HepG2 (cell line): ENCODE measurements at regions not wholly inside any gene's neighbourhood (a gene's known extent, or its start where the extent isn't known, plus 50 kb on each side); places are given as distances from the start of the nearest gene placed in this dataset.

ENCODE experiments used
- AGO2 ChIP-seq: fragments of 200-400 bp; formaldehyde crosslinking; optimal IDR thresholded peaks from 2 replicates; pipeline ENCODE3; 2017; ENCODE audit warnings: mild to moderate bottlenecking, low read depth, low read length, moderate library complexity
- BORCS8-MEF2B ChIP-seq: sonication (generic); formaldehyde crosslinking; IDR thresholded peaks from 2 replicates; pipeline ENCODE4 v1.8.0; 2022; ENCODE audit warnings: mild to moderate bottlenecking, missing genetic modification reagents
- DR1 ChIP-seq: sonication (generic); formaldehyde crosslinking; IDR thresholded peaks from 2 replicates; pipeline ENCODE4 v1.8.0; 2021; ENCODE audit warnings: mild to moderate bottlenecking, missing genetic modification reagents, inconsistent platforms
- ELF1 ChIP-seq: sonication (generic); formaldehyde crosslinking; IDR thresholded peaks from 2 replicates; pipeline ENCODE4 v1.4.0; 2020; ENCODE audit warnings: missing genetic modification reagents
- GTF3A ChIP-seq: sonication (generic); formaldehyde crosslinking; conservative IDR thresholded peaks from 2 replicates; pipeline ENCODE4 v1.4.0; 2020; ENCODE audit warnings: mild to moderate bottlenecking, missing genetic modification reagents
- MXI1 ChIP-seq: IDR thresholded peaks from 3 replicates; pipeline ENCODE4 v1.6.1; 2012; ENCODE audit warnings: low read depth, low read length, inconsistent platforms, borderline replicate concordance
- SIN3B ChIP-seq: fragments of 150-350 bp; IDR thresholded peaks from 2 replicates; pipeline ENCODE4 v1.6.1; 2014; ENCODE audit warnings: low read length
- TBX2 ChIP-seq: sonication (generic); formaldehyde crosslinking; IDR thresholded peaks from 2 replicates; pipeline ENCODE4 v1.5.0; 2020; ENCODE audit warnings: missing genetic modification reagents, mild to moderate bottlenecking, borderline replicate concordance
- U2AF2 ChIP-seq: fragments of 200-400 bp; formaldehyde crosslinking; IDR thresholded peaks from 2 replicates; pipeline ENCODE4 v1.6.1; 2017; ENCODE audit warnings: low read depth, mild to moderate bottlenecking, low read length
- ZNF383 ChIP-seq: sonication (generic); formaldehyde crosslinking; IDR thresholded peaks from 2 replicates; pipeline ENCODE4 v1.4.0; 2020; ENCODE audit warnings: missing genetic modification reagents, mild to moderate bottlenecking, borderline replicate concordance
- ZNF629 ChIP-seq: sonication (generic); formaldehyde crosslinking; conservative IDR thresholded peaks from 2 replicates; pipeline ENCODE4 v1.5.0; 2020; ENCODE audit warnings: missing genetic modification reagents
- TF ChIP-seq, protein P1 (sequence below): sonication (generic); formaldehyde crosslinking; IDR thresholded peaks from 2 replicates; pipeline ENCODE4 v1.4.0; 2020; ENCODE audit warnings: missing genetic modification reagents, borderline replicate concordance
- TF ChIP-seq, protein P2 (sequence below): sonication (generic); formaldehyde crosslinking; IDR thresholded peaks from 2 replicates; pipeline ENCODE4 v1.4.0; 2020; ENCODE audit warnings: missing genetic modification reagents
- TF ChIP-seq, protein P3 (sequence below): sonication (generic); formaldehyde crosslinking; IDR thresholded peaks from 2 replicates; pipeline ENCODE4 v1.4.0; 2020; ENCODE audit warnings: missing genetic modification reagents, mild to moderate bottlenecking, borderline replicate concordance
- TF ChIP-seq, protein P4 (sequence below): sonication (generic); formaldehyde crosslinking; IDR thresholded peaks from 2 replicates; pipeline ENCODE4 v1.8.0; 2022; ENCODE audit warnings: mild to moderate bottlenecking, missing genetic modification reagents, moderate library complexity
- TF ChIP-seq, protein P5 (sequence below): sonication (generic); formaldehyde crosslinking; IDR thresholded peaks from 2 replicates; pipeline ENCODE4 v1.4.0; 2020; ENCODE audit warnings: missing genetic modification reagents
- TF ChIP-seq, protein P6 (sequence below): IDR thresholded peaks from 2 replicates; pipeline ENCODE4 v1.6.1; 2016; ENCODE audit warnings: mild to moderate bottlenecking, missing biosample characterization, missing genetic modification reagents

DNA sequence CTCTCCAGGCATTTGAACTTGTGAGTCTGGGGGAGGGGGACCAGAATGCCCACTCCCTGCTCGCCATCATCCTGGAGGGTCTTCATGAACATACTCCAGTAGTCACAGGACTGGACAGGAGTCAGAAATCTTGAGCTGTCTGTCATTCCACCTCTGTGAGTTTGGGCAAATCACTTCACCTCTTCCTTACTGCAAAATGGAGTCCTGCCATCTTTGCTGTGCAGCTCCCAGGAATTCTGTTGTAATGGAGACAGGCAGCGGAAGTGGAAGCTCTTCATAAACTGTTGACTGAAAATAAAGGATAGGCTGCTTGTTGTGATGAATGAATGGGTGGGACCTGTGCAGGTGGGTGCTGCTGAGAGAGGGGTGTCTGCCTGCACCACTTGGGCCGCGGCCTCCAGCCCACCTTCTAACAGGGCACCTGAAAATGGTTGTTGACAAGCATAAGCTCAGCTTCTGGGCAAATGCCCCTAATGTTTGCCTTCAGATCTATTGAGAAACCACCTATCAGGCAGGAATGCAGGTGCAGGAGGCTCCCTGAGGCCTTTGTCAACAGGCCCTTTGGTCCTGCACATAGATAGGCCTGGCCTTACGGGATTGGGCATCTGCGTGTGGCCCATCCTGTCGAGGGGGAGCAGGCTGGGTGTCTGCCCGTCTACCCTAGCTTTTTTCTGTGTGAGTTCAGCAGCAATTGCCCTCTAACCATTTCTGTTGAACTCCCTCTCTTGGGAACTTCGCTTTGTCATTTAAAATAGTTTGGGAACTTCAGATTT, 321.0 kb downstream of the RPS6KC1 start (continued):
- TF ChIP-seq, protein P1, sequence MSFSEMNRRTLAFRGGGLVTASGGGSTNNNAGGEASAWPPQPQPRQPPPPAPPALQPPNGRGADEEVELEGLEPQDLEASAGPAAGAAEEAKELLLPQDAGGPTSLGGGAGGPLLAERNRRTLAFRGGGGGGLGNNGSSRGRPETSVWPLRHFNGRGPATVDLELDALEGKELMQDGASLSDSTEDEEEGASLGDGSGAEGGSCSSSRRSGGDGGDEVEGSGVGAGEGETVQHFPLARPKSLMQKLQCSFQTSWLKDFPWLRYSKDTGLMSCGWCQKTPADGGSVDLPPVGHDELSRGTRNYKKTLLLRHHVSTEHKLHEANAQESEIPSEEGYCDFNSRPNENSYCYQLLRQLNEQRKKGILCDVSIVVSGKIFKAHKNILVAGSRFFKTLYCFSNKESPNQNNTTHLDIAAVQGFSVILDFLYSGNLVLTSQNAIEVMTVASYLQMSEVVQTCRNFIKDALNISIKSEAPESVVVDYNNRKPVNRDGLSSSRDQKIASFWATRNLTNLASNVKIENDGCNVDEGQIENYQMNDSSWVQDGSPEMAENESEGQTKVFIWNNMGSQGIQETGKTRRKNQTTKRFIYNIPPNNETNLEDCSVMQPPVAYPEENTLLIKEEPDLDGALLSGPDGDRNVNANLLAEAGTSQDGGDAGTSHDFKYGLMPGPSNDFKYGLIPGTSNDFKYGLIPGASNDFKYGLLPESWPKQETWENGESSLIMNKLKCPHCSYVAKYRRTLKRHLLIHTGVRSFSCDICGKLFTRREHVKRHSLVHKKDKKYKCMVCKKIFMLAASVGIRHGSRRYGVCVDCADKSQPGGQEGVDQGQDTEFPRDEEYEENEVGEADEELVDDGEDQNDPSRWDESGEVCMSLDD (CRISPR knock-in tag) = peak; percentile 89; the same call in 1 of the 2 replicates
- TF ChIP-seq, protein P2, sequence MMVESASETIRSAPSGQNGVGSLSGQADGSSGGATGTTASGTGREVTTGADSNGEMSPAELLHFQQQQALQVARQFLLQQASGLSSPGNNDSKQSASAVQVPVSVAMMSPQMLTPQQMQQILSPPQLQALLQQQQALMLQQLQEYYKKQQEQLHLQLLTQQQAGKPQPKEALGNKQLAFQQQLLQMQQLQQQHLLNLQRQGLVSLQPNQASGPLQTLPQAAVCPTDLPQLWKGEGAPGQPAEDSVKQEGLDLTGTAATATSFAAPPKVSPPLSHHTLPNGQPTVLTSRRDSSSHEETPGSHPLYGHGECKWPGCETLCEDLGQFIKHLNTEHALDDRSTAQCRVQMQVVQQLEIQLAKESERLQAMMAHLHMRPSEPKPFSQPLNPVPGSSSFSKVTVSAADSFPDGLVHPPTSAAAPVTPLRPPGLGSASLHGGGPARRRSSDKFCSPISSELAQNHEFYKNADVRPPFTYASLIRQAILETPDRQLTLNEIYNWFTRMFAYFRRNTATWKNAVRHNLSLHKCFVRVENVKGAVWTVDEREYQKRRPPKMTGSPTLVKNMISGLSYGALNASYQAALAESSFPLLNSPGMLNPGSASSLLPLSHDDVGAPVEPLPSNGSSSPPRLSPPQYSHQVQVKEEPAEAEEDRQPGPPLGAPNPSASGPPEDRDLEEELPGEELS (CRISPR knock-in tag) = peak; percentile 99
- peak; percentile 45; the same call in 1 of the 3 replicates for TF ChIP-seq MXI1
- TF ChIP-seq, protein P3, sequence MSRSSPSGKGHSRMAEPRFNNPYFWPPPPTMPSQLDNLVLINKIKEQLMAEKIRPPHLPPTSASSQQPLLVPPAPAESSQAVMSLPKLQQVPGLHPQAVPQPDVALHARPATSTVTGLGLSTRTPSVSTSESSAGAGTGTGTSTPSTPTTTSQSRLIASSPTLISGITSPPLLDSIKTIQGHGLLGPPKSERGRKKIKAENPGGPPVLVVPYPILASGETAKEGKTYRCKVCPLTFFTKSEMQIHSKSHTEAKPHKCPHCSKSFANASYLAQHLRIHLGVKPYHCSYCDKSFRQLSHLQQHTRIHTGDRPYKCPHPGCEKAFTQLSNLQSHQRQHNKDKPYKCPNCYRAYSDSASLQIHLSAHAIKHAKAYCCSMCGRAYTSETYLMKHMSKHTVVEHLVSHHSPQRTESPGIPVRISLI (CRISPR knock-in tag) = peak; percentile 92
- 0 out of 2 replicates have a peak, but pooled peaks have one; percentile 29 for TF ChIP-seq ZNF383 (CRISPR knock-in tag)
- no peak for TF ChIP-seq U2AF2
- peak; percentile 97 for TF ChIP-seq TBX2 (CRISPR knock-in tag)
- 0 out of 2 replicates have a peak, but pooled peaks have one; percentile 46 for TF ChIP-seq GTF3A (CRISPR knock-in tag)
- TF ChIP-seq SIN3B = no peak
- peak; percentile 87 for TF ChIP-seq BORCS8-MEF2B (CRISPR knock-in tag)
- TF ChIP-seq, protein P4, sequence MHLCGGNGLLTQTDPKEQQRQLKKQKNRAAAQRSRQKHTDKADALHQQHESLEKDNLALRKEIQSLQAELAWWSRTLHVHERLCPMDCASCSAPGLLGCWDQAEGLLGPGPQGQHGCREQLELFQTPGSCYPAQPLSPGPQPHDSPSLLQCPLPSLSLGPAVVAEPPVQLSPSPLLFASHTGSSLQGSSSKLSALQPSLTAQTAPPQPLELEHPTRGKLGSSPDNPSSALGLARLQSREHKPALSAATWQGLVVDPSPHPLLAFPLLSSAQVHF (CRISPR knock-in tag) = no peak
- TF ChIP-seq, protein P5, sequence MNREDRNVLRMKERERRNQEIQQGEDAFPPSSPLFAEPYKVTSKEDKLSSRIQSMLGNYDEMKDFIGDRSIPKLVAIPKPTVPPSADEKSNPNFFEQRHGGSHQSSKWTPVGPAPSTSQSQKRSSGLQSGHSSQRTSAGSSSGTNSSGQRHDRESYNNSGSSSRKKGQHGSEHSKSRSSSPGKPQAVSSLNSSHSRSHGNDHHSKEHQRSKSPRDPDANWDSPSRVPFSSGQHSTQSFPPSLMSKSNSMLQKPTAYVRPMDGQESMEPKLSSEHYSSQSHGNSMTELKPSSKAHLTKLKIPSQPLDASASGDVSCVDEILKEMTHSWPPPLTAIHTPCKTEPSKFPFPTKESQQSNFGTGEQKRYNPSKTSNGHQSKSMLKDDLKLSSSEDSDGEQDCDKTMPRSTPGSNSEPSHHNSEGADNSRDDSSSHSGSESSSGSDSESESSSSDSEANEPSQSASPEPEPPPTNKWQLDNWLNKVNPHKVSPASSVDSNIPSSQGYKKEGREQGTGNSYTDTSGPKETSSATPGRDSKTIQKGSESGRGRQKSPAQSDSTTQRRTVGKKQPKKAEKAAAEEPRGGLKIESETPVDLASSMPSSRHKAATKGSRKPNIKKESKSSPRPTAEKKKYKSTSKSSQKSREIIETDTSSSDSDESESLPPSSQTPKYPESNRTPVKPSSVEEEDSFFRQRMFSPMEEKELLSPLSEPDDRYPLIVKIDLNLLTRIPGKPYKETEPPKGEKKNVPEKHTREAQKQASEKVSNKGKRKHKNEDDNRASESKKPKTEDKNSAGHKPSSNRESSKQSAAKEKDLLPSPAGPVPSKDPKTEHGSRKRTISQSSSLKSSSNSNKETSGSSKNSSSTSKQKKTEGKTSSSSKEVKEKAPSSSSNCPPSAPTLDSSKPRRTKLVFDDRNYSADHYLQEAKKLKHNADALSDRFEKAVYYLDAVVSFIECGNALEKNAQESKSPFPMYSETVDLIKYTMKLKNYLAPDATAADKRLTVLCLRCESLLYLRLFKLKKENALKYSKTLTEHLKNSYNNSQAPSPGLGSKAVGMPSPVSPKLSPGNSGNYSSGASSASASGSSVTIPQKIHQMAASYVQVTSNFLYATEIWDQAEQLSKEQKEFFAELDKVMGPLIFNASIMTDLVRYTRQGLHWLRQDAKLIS (CRISPR knock-in tag) = 0 out of 2 replicates have a peak, but pooled peaks have one; percentile 61
- TF ChIP-seq ELF1 (CRISPR knock-in tag) = peak; percentile 48
- no peak for TF ChIP-seq AGO2
- TF ChIP-seq, protein P6, sequence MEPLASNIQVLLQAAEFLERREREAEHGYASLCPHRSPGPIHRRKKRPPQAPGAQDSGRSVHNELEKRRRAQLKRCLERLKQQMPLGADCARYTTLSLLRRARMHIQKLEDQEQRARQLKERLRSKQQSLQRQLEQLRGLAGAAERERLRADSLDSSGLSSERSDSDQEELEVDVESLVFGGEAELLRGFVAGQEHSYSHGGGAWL = peak; percentile 70; the same call in 1 of the 2 replicates
- peak; percentile 77; the same call in 1 of the 2 replicates for TF ChIP-seq DR1 (CRISPR knock-in tag)
- TF ChIP-seq ZNF629 (CRISPR knock-in tag) = peak; percentile 74
